Coronary artery (tissue), 2 donors: ENCODE measurements at regions not wholly inside any gene's neighbourhood (a gene's known extent, or its start where the extent isn't known, plus 50 kb on each side); places are given as distances from the start of the nearest gene placed in this dataset.

ENCODE experiments used
- DNase-seq: peaks from one replicate; pipeline ENCODE4 v3.0.0-alpha.2; 2017; ENCODE audit warnings: low spot score
- H3K27ac ChIP-seq, 2 donors: fragments of 200-600 bp; sonication (generic); one replicate each; pipeline ENCODE4 v1.5.1; 2016 to 2019
- H3K4me3 ChIP-seq: fragments of 200-600 bp; sonication (generic); 2 replicates; pipeline ENCODE4 v1.5.1; 2016; ENCODE audit warnings: mild to moderate bottlenecking, moderate library complexity
- CTCF ChIP-seq: fragments of 200-600 bp; sonication (generic); IDR thresholded peaks from one replicate; pipeline ENCODE4 v1.5.1; 2019; ENCODE audit warnings: antibody characterized with exemption

- Histone ChIP-seq H3K27ac (no peak overlapping the region), H3K4me3 (no peak overlapping the region)
- DNase-seq: no peak
- TF ChIP-seq CTCF: no peak
Observed at GRCh38 chr11:91538065-91538464, 686.6 kb upstream of the FAT3 start.

- no peak for TF ChIP-seq CTCF
- H3K27ac ChIP-seq: no peak overlapping the region
- no peak overlapping the region for H3K4me3 ChIP-seq
- no peak for DNase-seq
Observed at GRCh38 chr11:91536366-91536765, 688.3 kb upstream of the FAT3 start.

- TF ChIP-seq CTCF: no peak
- Histone ChIP-seq H3K27ac (no peak overlapping the region), H3K4me3 (no peak overlapping the region)
- no peak for DNase-seq
Observed at GRCh38 chr11:91528965-91529364, 695.7 kb upstream of the FAT3 start.

- TF ChIP-seq CTCF: no peak
- H3K4me3 ChIP-seq: no peak overlapping the region
- no peak for DNase-seq
- H3K27ac ChIP-seq: no peak overlapping the region
Observed at GRCh38 chr11:91527380-91528030, 697.1 kb upstream of the FAT3 start.

- no peak overlapping the region for H3K4me3 ChIP-seq
- no peak overlapping the region for H3K27ac ChIP-seq
- no peak for TF ChIP-seq CTCF
- no peak for DNase-seq
Observed at GRCh38 chr11:91513734-91514133, 710.9 kb upstream of the FAT3 start.

- Histone ChIP-seq H3K4me3 (no peak overlapping the region), H3K27ac (no peak overlapping the region)
- no peak for DNase-seq
- no peak for TF ChIP-seq CTCF
Observed at GRCh38 chr11:91497847-91498246, 726.8 kb upstream of the FAT3 start.

- no peak for TF ChIP-seq CTCF
- H3K4me3 ChIP-seq: no peak overlapping the region
- no peak overlapping the region for H3K27ac ChIP-seq
- no peak for DNase-seq
Observed at GRCh38 chr11:91495837-91496236, 728.8 kb upstream of the FAT3 start.
